ENCODE measurements at regions not wholly inside any gene's neighbourhood (a gene's known extent, or its start where the extent isn't known, plus 50 kb on each side); places are given as distances from the start of the nearest gene placed in this dataset.

DNA sequence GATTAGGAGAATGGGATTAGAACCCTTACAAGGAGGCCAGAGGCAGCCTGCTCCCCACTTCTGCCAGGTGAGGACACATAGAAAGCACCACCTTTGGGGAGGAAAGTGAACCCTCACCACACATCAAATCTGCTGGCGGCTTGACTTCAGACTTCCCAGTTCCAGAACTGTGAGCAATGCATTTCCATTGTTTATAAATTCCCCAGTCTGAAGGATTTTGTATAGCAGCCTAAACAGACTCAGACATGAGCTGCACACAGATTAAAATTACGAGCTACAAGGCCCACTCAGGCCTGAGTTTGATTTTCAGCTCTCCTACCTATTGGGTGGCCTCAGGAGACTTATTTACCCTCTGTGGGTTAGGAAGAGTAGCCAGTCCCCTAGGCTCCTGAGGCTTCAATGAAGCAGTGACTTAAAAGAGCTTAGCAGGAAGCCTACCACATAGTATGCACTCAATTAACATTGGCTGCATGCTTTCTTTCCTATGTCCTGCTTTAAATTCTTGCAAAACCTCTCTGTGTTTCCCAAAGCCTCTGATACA is 350.7 kb upstream of the ZMIZ1 start:
- TF ChIP-seq, protein P1, sequence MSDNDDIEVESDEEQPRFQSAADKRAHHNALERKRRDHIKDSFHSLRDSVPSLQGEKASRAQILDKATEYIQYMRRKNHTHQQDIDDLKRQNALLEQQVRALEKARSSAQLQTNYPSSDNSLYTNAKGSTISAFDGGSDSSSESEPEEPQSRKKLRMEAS (IDR thresholded peaks at IDR 0.05) = no peak
- TF ChIP-seq POLR2A (IDR thresholded peaks at IDR 0.05; ENCODE audit: borderline replicate concordance, extremely low read depth, insufficient read depth, insufficient read length) = no peak
- TF ChIP-seq ZNF274 (IDR thresholded peaks at IDR 0.05; ENCODE audit: low read depth, low read length) = no peak
- TF ChIP-seq SP1 (IDR thresholded peaks at IDR 0.05; ENCODE audit: low read depth) = no peak
- TF ChIP-seq EGR1 (IDR thresholded peaks at IDR 0.05; ENCODE audit: low read depth) = no peak

Measured in HCT116 (cell line).